Gastroesophageal sphincter (tissue), 3 donors: ENCODE measurements at regions not wholly inside any gene's neighbourhood (a gene's known extent, or its start where the extent isn't known, plus 50 kb on each side); places are given as distances from the start of the nearest gene placed in this dataset.
"Not testable (repeated sequence)": the region's sequence is repeated elsewhere in the genome, so short reads cannot be mapped to it uniquely, and the experiment has no call there.

Experiments used
- CTCF ChIP-seq, 4 experiments: fragments of 200-600 bp in 2 of 4; fragments of 450-650 bp in 2 of 4; sonication (generic) in 1 of 4; IDR thresholded peaks; one replicate each; pipeline ENCODE4 v1.5.1; 2017 to 2019; ENCODE audit warnings: antibody characterized with exemption in 4 of 4, mild to moderate bottlenecking in 2 of 4, moderate library complexity in 2 of 4
- POLR2AphosphoS5 ChIP-seq: sonication (generic); formaldehyde crosslinking; IDR thresholded peaks from one replicate; pipeline ENCODE4 v1.6.1; 2017; ENCODE audit warnings: antibody characterized with exemption

- not testable (repeated sequence) for TF ChIP-seq POLR2AphosphoS5; CTCF (IDR thresholded peaks at IDR 0.05)
Observed at GRCh38 chr9:67550044-67550443, 308.7 kb upstream of the ANKRD20A1 start.
